Epithelial cell of proximal tubule (primary cell): ENCODE measurements at regions not wholly inside any gene's neighbourhood (a gene's known extent, or its start where the extent isn't known, plus 50 kb on each side); places are given as distances from the start of the nearest gene placed in this dataset.
"Not testable (repeated sequence)": the region's sequence is repeated elsewhere in the genome, so short reads cannot be mapped to it uniquely, and the experiment has no call there.

Source experiments
- DNase-seq: peaks from one replicate; pipeline ENCODE4 v3.0.0-alpha.2; 2011; ENCODE audit warnings: low read depth
- H3K4me3 ChIP-seq: 2 replicates; pipeline ENCODE4 v1.5.1; 2011; ENCODE audit warnings: low read depth, mild to moderate bottlenecking, low read length
- CTCF ChIP-seq: conservative IDR thresholded peaks from 2 replicates; pipeline ENCODE4 v1.5.1; 2012; ENCODE audit warnings: low read depth, mild to moderate bottlenecking, low read length

GRCh38 chrX:104411800-104412199 is 154.2 kb upstream of the IL1RAPL2 start:
- H3K4me3 ChIP-seq, result no peak overlapping the region
- no peak for TF ChIP-seq CTCF
- no peak for DNase-seq

- TF ChIP-seq CTCF, result no peak
- no peak for DNase-seq
Measured at GRCh38 chrX:104400387-104400786, 145.7 kb upstream of the ESX1 start.

GRCh38 chrX:104392350-104392749 is 137.6 kb upstream of the ESX1 start:
- no peak for TF ChIP-seq CTCF
- no peak overlapping the region for H3K4me3 ChIP-seq
- DNase-seq, result no peak

More at GRCh38 chrX:104400387-104400786, 145.7 kb upstream of the ESX1 start:
- H3K4me3 ChIP-seq, result no peak overlapping the region

- DNase-seq, result no peak
- no peak for TF ChIP-seq CTCF
- no peak overlapping the region for H3K4me3 ChIP-seq
Measured at GRCh38 chrX:104391906-104392305, 137.2 kb upstream of the ESX1 start.

- no peak overlapping the region for H3K4me3 ChIP-seq
- TF ChIP-seq CTCF, result no peak
- DNase-seq, result no peak
Measured at GRCh38 chrX:104376937-104377336, 122.2 kb upstream of the ESX1 start.

GRCh38 chrX:104372547-104372946 is 117.8 kb upstream of the ESX1 start:
- TF ChIP-seq CTCF, result no peak
- H3K4me3 ChIP-seq, result no peak overlapping the region
- no peak for DNase-seq

GRCh38 chrX:104370089-104370488 is 115.4 kb upstream of the ESX1 start:
- no peak overlapping the region for H3K4me3 ChIP-seq
- peak; percentile 36 for TF ChIP-seq CTCF
- no peak for DNase-seq

- not testable (repeated sequence) for DNase-seq, H3K4me3 ChIP-seq
Measured at GRCh38 chrX:104360774-104361173, 106.0 kb upstream of the ESX1 start.
